ENCODE measurements at regions not wholly inside any gene's neighbourhood (a gene's known extent, or its start where the extent isn't known, plus 50 kb on each side); places are given as distances from the start of the nearest gene placed in this dataset.

DNA sequence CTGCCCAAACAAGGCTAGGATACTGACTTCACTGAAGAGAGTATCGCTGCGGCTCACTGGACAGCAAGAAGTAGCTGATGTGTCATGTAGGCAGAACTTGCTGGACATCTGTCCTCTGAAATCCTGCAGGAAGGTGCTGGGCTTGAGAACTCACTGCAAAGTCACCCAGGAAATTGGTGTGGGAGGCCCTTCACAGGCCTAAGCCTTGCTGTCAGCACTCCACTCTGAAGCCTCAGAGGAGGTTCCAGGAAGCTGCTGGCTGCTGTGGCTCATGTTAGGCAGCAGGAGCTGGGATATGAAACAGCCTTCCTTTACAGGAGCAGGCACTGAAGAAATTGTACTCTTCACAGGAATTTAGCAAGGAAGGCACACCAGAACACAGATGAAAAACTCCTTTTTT is 88.3 kb upstream of the CCDC68 start:
- TF ChIP-seq, protein P1, sequence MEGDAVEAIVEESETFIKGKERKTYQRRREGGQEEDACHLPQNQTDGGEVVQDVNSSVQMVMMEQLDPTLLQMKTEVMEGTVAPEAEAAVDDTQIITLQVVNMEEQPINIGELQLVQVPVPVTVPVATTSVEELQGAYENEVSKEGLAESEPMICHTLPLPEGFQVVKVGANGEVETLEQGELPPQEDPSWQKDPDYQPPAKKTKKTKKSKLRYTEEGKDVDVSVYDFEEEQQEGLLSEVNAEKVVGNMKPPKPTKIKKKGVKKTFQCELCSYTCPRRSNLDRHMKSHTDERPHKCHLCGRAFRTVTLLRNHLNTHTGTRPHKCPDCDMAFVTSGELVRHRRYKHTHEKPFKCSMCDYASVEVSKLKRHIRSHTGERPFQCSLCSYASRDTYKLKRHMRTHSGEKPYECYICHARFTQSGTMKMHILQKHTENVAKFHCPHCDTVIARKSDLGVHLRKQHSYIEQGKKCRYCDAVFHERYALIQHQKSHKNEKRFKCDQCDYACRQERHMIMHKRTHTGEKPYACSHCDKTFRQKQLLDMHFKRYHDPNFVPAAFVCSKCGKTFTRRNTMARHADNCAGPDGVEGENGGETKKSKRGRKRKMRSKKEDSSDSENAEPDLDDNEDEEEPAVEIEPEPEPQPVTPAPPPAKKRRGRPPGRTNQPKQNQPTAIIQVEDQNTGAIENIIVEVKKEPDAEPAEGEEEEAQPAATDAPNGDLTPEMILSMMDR (optimal IDR thresholded peaks at IDR 0.05 in 1 of 3, IDR thresholded peaks at IDR 0.05 in 1 of 3, conservative IDR thresholded peaks at IDR 0.05 in 1 of 3; ENCODE audit: extremely low read depth in 1 of 3, insufficient read depth in 2 of 3, low read length in 3 of 3), result no peak
- TF ChIP-seq EZH2 (IDR thresholded peaks at IDR 0.05; ENCODE audit: low read length), result no peak
